ENCODE measurements at regions not wholly inside any gene's neighbourhood (a gene's known extent, or its start where the extent isn't known, plus 50 kb on each side); places are given as distances from the start of the nearest gene placed in this dataset.

DNA sequence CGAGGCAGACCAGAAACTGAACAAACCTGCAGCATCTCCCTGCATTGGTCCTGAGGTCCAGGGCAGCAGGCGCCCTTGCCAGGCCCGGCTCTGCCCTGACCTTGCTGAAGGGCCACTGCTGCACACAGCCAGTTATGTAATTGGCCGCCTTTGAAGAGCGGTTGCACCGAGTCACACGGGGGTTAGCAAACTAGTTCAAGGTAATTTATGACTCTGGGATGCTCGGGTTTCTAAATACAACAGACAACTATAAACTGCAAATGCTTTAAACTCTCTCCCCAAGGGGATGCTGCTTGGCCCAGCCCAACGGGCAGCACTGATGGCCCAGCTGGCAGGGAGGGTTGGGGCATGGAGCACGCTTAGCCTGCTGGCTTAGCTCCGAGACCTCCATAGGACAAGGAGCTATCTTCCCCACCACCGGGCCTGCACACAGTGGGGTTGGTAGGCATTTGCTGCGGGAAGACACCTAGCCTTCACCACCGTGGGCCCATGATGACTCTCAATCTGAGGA, 60.3 kb upstream of the IQSEC1 start:
- DNase-seq, result no peak

DNA sequence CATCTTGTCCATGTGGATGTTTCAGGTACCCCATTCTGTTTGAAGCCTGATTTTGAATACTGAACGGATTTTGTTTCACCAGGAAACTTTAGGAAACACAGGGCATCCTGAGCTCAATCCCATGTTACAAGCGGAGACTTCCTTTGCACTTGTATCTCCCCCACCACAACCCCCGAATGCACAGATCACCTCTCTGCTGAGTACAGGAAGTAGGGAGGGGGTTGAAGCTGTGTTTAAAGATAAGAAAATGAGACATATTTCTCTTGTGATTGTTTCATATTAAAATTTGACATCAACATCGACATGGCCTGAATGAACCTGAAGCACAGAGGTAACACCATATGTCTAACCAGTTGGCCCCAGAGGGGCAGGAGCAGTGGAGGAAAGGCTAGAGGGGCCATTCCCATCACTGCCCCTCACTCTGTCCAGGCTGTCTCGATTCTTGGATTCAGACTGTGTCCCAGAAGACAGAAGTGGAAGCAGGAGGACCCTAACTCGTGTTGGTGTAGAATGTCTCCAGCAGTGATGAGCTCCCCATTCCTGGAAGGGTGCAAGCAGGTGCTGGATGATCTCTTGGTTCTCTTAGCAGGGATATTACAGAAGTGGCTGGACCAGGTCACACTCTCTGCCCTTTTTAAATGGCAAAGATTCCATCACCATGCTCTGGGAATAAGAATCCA, 59.6 kb upstream of the IQSEC1 start:
- no peak for DNase-seq

DNA sequence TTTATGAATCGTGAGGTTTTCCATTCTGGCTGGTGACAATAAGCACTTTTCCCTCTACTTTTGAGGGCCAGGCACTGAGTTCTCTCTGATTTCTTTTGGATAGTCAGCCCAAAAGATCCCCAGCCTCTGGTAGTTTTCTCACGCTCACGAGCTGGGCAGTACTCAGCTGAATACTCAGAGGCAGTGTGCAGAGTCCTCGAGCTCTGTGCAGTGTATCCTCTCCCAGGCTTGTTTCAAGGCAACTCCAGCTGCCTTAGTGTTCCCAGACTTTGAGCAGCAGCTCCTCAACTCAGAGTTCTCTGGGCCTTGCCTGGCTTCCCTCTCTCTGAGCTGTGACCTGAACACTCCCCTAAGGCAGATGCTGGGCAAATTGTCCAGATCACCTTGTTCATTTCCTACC, 59.1 kb upstream of the IQSEC1 start:
- no peak for DNase-seq

DNA sequence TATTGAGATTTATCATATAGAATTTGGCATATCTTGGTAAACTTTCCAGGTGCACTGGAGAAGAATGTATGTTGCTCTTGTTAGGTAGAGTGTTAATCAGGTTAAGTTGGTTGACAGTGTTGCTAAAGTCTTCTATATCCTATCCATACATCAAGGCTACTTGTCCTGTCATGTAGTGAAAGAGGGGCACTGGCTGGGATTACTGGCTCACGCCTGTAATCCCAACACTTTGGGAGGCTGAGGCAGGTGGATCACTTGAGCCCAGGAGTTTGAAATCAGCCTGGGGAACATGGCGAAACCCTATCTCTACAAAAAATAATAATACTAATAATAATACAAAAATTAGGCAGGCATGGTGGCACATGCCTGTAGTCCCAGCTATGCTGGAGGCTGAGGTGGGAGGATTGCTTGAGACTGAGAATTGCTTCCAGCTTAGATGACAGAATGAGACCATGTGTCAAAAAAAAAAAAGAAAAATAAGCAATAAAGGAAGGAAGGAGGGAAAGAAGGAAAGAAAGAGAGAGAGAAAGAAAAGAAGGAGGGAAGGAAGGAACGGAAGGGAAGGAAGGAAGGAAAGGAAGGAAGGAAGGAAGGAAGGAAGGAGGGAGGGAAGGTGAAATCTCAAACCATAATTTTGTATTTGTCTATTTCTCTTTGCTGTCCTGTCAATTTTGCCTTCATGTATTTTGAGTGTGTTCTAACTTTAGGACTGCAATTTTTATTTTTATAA, 57.4 kb upstream of the IQSEC1 start:
- DNase-seq, result no peak

DNA sequence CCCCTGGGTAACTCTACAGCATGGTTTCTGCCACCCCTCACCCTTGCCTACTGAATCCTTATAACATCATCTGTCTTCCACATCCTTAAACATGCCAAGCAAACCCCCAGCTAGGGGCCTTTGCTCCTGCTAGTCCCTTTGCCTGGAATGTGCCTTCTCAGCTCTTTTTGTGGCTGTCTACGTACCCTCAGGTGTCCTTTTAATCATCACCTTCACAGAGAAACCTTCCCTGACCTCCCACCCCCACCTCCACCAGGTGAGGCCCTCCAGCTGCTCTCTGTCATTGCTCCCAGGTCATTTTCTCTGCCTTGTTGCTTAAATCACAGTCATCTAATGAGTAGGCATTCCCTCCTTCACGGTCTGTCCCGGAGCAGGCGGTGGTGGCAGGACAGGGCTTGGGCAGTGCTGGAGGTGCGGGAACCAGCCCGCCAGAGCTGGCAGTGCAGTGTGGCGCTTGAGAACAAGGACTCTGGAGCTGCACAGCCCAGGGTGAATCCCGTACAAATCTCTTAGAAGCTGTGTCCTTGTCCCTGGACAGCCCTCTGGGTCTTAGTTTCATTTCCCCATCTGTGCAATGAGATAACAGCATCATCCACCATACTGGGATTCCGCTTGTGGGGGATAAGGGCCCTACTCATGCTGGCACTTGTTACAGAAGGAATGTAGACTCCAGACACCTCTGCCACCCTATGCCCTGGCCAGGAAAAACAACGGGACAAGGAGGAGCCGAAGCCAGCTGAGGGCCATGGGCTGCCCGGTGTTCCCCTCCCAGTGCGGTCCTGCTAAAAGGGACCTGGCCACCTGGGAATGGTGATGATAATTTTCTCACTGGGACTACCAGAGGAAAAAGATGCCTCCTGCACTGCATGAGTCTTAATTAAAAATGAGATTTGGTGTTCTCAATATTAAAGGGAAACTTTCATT, 52.1 kb upstream of the IQSEC1 start:
- DNase-seq, result no peak

DNA sequence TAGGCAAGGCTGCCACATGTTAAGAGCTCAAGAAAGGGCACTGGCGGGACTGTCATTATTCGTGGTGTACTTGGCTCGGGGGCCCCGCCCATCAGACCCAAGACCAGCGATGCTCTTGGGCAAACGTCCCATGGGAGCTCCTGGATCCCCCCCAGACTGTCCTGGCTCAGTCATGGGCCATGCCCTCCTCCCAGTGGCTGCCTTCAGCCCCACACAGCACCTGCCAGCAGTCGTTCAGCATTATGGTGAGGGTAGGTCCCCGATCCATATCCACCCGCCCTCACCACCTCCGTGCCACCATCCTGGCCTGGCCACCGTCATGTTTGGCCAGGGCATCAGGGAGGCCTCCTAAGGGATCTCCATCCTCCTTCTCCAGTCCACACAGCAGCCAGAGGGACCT, 51.4 kb upstream of the IQSEC1 start:
- DNase-seq, result no peak

DNA sequence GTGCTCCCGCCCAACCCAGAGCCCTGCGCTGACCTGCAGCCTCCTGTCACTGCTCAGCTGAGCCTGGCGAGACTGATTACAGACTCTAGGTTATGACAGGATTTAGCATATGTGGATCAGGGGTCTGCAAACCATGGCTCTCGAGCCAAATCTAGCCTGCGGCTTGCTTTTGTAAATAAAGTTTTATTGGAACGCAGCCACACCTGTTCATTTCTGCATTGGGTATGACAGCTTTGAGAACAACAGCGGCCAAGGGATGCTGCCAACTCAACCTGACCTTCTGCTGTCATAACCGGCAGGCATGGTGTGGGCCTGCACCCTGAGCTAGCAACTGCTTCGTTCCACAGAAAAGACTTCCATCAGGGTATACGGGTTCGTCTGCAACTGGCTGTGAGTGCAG, 50.5 kb upstream of the IQSEC1 start:
- DNase-seq, result no peak

DNA sequence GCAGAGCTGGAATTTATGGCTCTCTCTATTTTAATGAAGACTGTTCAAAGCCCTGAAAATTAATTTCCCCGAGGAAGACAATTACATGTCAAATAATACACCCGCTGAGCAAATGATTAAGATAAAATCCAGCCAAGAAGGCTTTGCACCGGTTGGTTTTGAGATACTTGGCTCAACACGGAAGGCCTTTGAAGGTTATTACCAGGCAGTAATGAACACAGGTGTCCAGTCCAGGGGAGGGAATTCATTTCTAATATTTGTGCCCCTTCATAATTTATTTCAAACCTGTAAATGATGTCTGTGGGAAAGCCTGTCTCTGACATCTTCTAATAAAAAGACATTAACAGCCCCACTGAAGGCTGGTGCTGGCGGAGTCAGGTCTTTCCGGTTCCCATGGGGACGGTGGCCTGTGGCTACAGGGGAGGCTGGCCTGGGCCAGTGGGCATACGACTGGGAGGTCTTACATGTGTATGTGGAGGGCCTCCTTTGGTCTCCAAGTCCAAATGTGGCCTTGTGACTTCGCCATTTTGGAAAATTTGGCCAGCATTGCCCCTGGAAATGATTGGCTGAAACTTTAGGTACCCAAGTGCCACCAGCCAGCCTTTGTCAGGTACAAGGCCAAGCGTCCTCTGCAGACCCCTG, 49.9 kb upstream of the IQSEC1 start:
- no peak for DNase-seq
